Right atrium auricular region (tissue), 2 donors: ENCODE measurements at regions not wholly inside any gene's neighbourhood (a gene's known extent, or its start where the extent isn't known, plus 50 kb on each side); places are given as distances from the start of the nearest gene placed in this dataset.

Experiments used
- DNase-seq: peaks from one replicate; pipeline ENCODE4 v3.0.0-alpha.2; 2019; ENCODE audit warnings: low spot score
- H3K27ac ChIP-seq, 2 donors: fragments of 200-600 bp; sonication (generic); 1 replicate in 1 of 2; 2 replicates in 1 of 2; pipeline ENCODE4 v1.5.1; 2016 to 2019
- H3K27me3 ChIP-seq, 2 donors: fragments of 200-600 bp; sonication (generic); one replicate each; pipeline versions ENCODE4 v1.5.1 to v1.6.0; 2017 to 2019
- H3K36me3 ChIP-seq: fragments of 200-600 bp; sonication (generic); one replicate; pipeline ENCODE4 v1.5.1; 2016
- H3K4me1 ChIP-seq, 2 donors: fragments of 200-600 bp; sonication (generic); one replicate each; pipeline versions ENCODE4 v1.5.1 to v1.6.0; 2017 to 2019
- H3K4me3 ChIP-seq, 2 donors: fragments of 200-600 bp; sonication (generic); 1 replicate in 1 of 2; 2 replicates in 1 of 2; pipeline ENCODE4 v1.5.1; 2017 to 2019; ENCODE audit warnings: mild to moderate bottlenecking in 1 of 2, moderate library complexity in 1 of 2
- H3K9me3 ChIP-seq, 2 donors: fragments of 200-600 bp; sonication (generic); one replicate each; pipeline ENCODE4 v1.5.1; 2019
- TF ChIP-seq, protein P1 (sequence below), 2 donors: fragments of 200-600 bp; sonication (generic); IDR thresholded peaks; one replicate each; pipeline ENCODE4 v1.5.1; 2019; ENCODE audit warnings: antibody characterized with exemption in 2 of 2

DNA sequence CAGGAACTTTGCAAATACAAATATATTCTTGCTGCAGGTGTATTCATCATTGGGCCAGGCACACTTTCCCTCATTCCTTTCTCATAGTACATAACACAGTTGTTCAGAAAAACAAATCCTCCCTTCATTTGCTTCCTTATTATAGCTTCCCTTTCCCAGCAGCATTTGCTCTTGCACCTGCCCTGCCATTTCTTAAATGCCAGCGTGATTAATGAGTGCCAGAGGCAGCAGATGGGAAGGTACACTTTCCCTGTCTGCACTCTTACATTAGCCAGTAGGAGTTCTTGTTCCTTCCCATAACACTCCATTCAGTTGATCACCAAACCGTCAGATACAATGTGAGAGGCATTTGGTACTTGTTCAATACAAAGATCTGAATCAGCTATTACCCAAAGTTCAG is 128.5 kb upstream of the GAP43 start:
- no peak for DNase-seq
- Histone ChIP-seq H3K4me3 (no peak overlapping the region), H3K9me3 (no peaks in the 10 kb centered on the region), H3K4me1 (peaks cover 0 to 13% of the 10 kb centered on the region in 2 donors), H3K27ac (no peak overlapping the region), H3K27me3 (no peaks in the 10 kb centered on the region), H3K36me3 (no peaks in the 10 kb centered on the region)
- TF ChIP-seq, protein P1, sequence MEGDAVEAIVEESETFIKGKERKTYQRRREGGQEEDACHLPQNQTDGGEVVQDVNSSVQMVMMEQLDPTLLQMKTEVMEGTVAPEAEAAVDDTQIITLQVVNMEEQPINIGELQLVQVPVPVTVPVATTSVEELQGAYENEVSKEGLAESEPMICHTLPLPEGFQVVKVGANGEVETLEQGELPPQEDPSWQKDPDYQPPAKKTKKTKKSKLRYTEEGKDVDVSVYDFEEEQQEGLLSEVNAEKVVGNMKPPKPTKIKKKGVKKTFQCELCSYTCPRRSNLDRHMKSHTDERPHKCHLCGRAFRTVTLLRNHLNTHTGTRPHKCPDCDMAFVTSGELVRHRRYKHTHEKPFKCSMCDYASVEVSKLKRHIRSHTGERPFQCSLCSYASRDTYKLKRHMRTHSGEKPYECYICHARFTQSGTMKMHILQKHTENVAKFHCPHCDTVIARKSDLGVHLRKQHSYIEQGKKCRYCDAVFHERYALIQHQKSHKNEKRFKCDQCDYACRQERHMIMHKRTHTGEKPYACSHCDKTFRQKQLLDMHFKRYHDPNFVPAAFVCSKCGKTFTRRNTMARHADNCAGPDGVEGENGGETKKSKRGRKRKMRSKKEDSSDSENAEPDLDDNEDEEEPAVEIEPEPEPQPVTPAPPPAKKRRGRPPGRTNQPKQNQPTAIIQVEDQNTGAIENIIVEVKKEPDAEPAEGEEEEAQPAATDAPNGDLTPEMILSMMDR (IDR thresholded peaks at IDR 0.05): no peak

- H3K27me3 ChIP-seq: no peaks in the 10 kb centered on the region
- peaks cover 0 to 13% of the 10 kb centered on the region in 2 donors for H3K4me1 ChIP-seq
- no peak overlapping the region for H3K27ac ChIP-seq
- TF ChIP-seq, protein P1 (IDR thresholded peaks at IDR 0.05): no peak
- DNase-seq: no peak
- no peaks in the 10 kb centered on the region for H3K36me3 ChIP-seq
- H3K4me3 ChIP-seq: no peak overlapping the region
- no peaks in the 10 kb centered on the region for H3K9me3 ChIP-seq
These were observed 124.9 kb upstream of the GAP43 start for GRCh38 chr3:115498421-115498820.

- Histone ChIP-seq H3K27ac (no peak overlapping the region), H3K36me3 (no peaks in the 10 kb centered on the region), H3K9me3 (no peaks in the 10 kb centered on the region), H3K27me3 (no peaks in the 10 kb centered on the region), H3K4me3 (no peak overlapping the region), H3K4me1 (peaks cover 0 to 13% of the 10 kb centered on the region in 2 donors)
- DNase-seq: no peak
- TF ChIP-seq, protein P1 (IDR thresholded peaks at IDR 0.05): no peak
These were observed 124.4 kb upstream of the GAP43 start for GRCh38 chr3:115498898-115499297.

GRCh38 chr3:115499666-115500065 is 123.6 kb upstream of the GAP43 start:
- no peaks in the 10 kb centered on the region for H3K27me3 ChIP-seq
- H3K4me1 ChIP-seq: peaks cover 0 to 13% of the 10 kb centered on the region in 2 donors
- no peak overlapping the region for H3K4me3 ChIP-seq
- no peak overlapping the region for H3K27ac ChIP-seq
- no peaks in the 10 kb centered on the region for H3K9me3 ChIP-seq
- DNase-seq: no peak
- no peaks in the 10 kb centered on the region for H3K36me3 ChIP-seq
- TF ChIP-seq, protein P1 (IDR thresholded peaks at IDR 0.05): no peak

- no peak for DNase-seq
- Histone ChIP-seq H3K4me1 (peaks cover 0 to 13% of the 10 kb centered on the region in 2 donors), H3K36me3 (no peaks in the 10 kb centered on the region), H3K9me3 (no peaks in the 10 kb centered on the region), H3K4me3 (no peak overlapping the region), H3K27me3 (no peaks in the 10 kb centered on the region), H3K27ac (no peak overlapping the region)
- TF ChIP-seq, protein P1 (IDR thresholded peaks at IDR 0.05): no peak
These were observed 122.5 kb upstream of the GAP43 start for GRCh38 chr3:115500795-115501194.

GRCh38 chr3:115502128-115502527 is 121.2 kb upstream of the GAP43 start:
- Histone ChIP-seq H3K27ac (no peak overlapping the region), H3K4me1 (peaks cover 0 to 13% of the 10 kb centered on the region in 2 donors), H3K36me3 (no peaks in the 10 kb centered on the region), H3K9me3 (no peaks in the 10 kb centered on the region), H3K4me3 (no peak overlapping the region), H3K27me3 (no peaks in the 10 kb centered on the region)
- no peak for DNase-seq
- TF ChIP-seq, protein P1 (IDR thresholded peaks at IDR 0.05): no peak
